GM23338 (cell line): ENCODE measurements at regions not wholly inside any gene's neighbourhood (a gene's known extent, or its start where the extent isn't known, plus 50 kb on each side); places are given as distances from the start of the nearest gene placed in this dataset.

Experiments used
- ATAC-seq: fragments of 200-7000 bp; cut with Tn5 transposase; 3 replicates; pipeline ENCODE4 v1.9.1; 2020
- DNase-seq: peaks from one replicate; pipeline ENCODE4 v3.0.0-alpha.2; 2015; ENCODE audit warnings: low spot score
- H2AFZ ChIP-seq: fragments of 200-600 bp; sonication (generic); 2 replicates; pipeline ENCODE4 v1.8.0; 2016; ENCODE audit warnings: antibody characterized with exemption, mild to moderate bottlenecking, moderate library complexity
- H3F3A ChIP-seq: fragments of 200-600 bp; sonication (generic); replicated peaks from 2 replicates; pipeline ENCODE4 v1.8.0; 2017; ENCODE audit warnings: antibody characterized with exemption, mixed run types, low read depth
- H3K27ac ChIP-seq: fragments of 200-600 bp; sonication (generic); 2 replicates; pipeline ENCODE4 v1.6.1; 2016; ENCODE audit warnings: low read depth
- H3K27me3 ChIP-seq: fragments of 200-600 bp; sonication (generic); 2 replicates; pipeline ENCODE4 v1.8.0; 2016; ENCODE audit warnings: mild to moderate bottlenecking, mixed run types, moderate library complexity; ENCODE audit not compliant: insufficient read depth
- H3K36me3 ChIP-seq: fragments of 200-600 bp; sonication (generic); 2 replicates; pipeline ENCODE4 v1.8.0; 2016; ENCODE audit warnings: mild to moderate bottlenecking; ENCODE audit not compliant: insufficient read depth
- H3K4me1 ChIP-seq: fragments of 200-600 bp; sonication (generic); 2 replicates; pipeline ENCODE4 v1.8.0; 2016; ENCODE audit warnings: mild to moderate bottlenecking, moderate library complexity; ENCODE audit not compliant: insufficient read depth
- H3K4me2 ChIP-seq: fragments of 200-600 bp; sonication (generic); 2 replicates; pipeline ENCODE4 v1.7.1; 2017; ENCODE audit warnings: mixed run types
- H3K4me3 ChIP-seq: fragments of 200-600 bp; sonication (generic); 2 replicates; pipeline ENCODE4 v1.6.1; 2016; ENCODE audit warnings: mixed run types
- H3K79me2 ChIP-seq: fragments of 200-600 bp; sonication (generic); replicated peaks from 2 replicates; pipeline ENCODE4 v1.8.0; 2017; ENCODE audit warnings: mild to moderate bottlenecking; ENCODE audit not compliant: insufficient read depth
- H3K9me2 ChIP-seq: fragments of 200-600 bp; sonication (generic); 2 replicates; pipeline ENCODE4 v1.8.0; 2017; ENCODE audit not compliant: insufficient read depth
- H4K20me1 ChIP-seq: fragments of 200-600 bp; sonication (generic); replicated peaks from 2 replicates; pipeline ENCODE4 v1.8.0; 2017; ENCODE audit warnings: mild to moderate bottlenecking; ENCODE audit not compliant: insufficient read depth
- H3K27ac Mint-ChIP-seq: 2 replicates; pipeline ENCODE4 v1.8.0; 2020; ENCODE audit warnings: inconsistent platforms, mild to moderate bottlenecking, moderate library complexity, mixed read lengths
- H3K27me3 Mint-ChIP-seq: 3 replicates; pipeline ENCODE4 v1.8.0; 2022; ENCODE audit warnings: low read depth, mild to moderate bottlenecking, moderate library complexity, mixed read lengths, inconsistent platforms; ENCODE audit not compliant: insufficient read depth, poor library complexity
- H3K36me3 Mint-ChIP-seq: 3 replicates; pipeline ENCODE4 v1.8.0; 2021; ENCODE audit warnings: low read depth, mild to moderate bottlenecking, inconsistent platforms, moderate library complexity, mixed read lengths
- H3K4me1 Mint-ChIP-seq: 3 replicates; pipeline ENCODE4 v1.8.0; 2020; ENCODE audit warnings: mild to moderate bottlenecking, inconsistent platforms, mixed read lengths
- H3K4me3 Mint-ChIP-seq: 3 replicates; pipeline ENCODE4 v1.8.0; 2021; ENCODE audit warnings: moderate library complexity, mild to moderate bottlenecking, inconsistent platforms, mixed read lengths
- H3K9me3 Mint-ChIP-seq: 3 replicates; pipeline ENCODE4 v1.8.0; 2020; ENCODE audit warnings: moderate library complexity, mild to moderate bottlenecking, inconsistent platforms, mixed read lengths
- CREB1 ChIP-seq: fragments of 250-450 bp; sonication (Bioruptor Pico); IDR thresholded peaks from 2 replicates; pipeline ENCODE4 v1.5.0; 2020; ENCODE audit warnings: low read depth, mild to moderate bottlenecking, moderate library complexity
- CTCF ChIP-seq, 2 experiments: fragments of 200-600 bp in 1 of 2; sonication (generic) in 1 of 2; conservative IDR thresholded peaks; 2 replicates each; pipeline versions ENCODE4 v1.5.1 to v1.6.1; 2016 to 2017; ENCODE audit warnings: antibody characterized with exemption in 2 of 2, low read depth in 2 of 2, mild to moderate bottlenecking in 2 of 2, moderate library complexity in 1 of 2
- ETS1 ChIP-seq: IDR thresholded peaks from 2 replicates; pipeline ENCODE4 v1.6.1; 2016; ENCODE audit warnings: antibody characterized with exemption
- EZH2 ChIP-seq: fragments of 200-600 bp; sonication (generic); IDR thresholded peaks from one replicate; pipeline ENCODE4 v1.8.0; 2017; ENCODE audit warnings: antibody characterized with exemption, mild to moderate bottlenecking, low read depth; ENCODE audit not compliant: unreplicated experiment
- JUNB ChIP-seq: IDR thresholded peaks from one replicate; pipeline ENCODE4 v1.6.1; 2016; ENCODE audit warnings: antibody characterized with exemption; ENCODE audit not compliant: unreplicated experiment
- NANOG ChIP-seq: IDR thresholded peaks from 2 replicates; pipeline ENCODE4 v1.6.1; 2016; ENCODE audit warnings: antibody characterized with exemption, borderline replicate concordance
- POLR2AphosphoS5 ChIP-seq: IDR thresholded peaks from 2 replicates; pipeline ENCODE4 v1.6.1; 2016; ENCODE audit warnings: antibody characterized with exemption, low read depth
- ZNF114 ChIP-seq: fragments of 250-450 bp; sonication (Bioruptor Pico); IDR thresholded peaks from 2 replicates; pipeline ENCODE4 v1.5.0; 2020; ENCODE audit warnings: mild to moderate bottlenecking, moderate library complexity
- ZNF331 ChIP-seq: fragments of 250-450 bp; sonication (Bioruptor Pico); IDR thresholded peaks from 2 replicates; pipeline ENCODE4 v1.5.0; 2020; ENCODE audit warnings: low read depth, mild to moderate bottlenecking, moderate library complexity
- TF ChIP-seq, protein P1 (sequence below): fragments of 250-450 bp; sonication (Bioruptor Pico); IDR thresholded peaks from 2 replicates; pipeline ENCODE4 v1.5.0; 2020; ENCODE audit warnings: mild to moderate bottlenecking, moderate library complexity

DNA sequence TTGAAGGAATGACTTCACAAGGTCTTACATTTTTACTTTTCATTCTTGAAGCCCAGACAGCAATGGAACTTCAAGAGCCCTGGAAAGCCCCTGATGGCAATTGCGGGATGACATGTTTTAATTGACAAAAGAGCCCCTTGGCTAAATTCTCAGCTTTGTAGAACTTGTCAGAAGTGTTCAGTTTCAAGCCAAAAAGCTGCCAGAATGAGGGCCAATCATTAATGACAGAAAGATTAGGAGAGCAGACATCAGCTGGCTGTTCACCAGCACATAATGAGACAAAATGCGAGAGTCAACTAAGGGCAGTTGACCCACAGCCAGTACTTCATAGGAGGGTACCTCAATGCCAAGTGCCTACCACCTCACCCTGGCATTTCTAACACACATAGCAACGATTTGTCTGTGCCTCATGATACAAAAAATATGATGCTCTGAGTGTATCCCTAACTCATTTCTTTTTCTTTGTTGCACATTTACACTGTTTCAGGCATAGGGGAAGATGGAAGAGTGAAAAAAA lies 243.1 kb downstream of the MYLK4 start (continued):
- no peak for TF ChIP-seq CTCF (conservative IDR thresholded peaks at IDR 0.05; ENCODE audit: low read depth in 2 of 2)

DNA sequence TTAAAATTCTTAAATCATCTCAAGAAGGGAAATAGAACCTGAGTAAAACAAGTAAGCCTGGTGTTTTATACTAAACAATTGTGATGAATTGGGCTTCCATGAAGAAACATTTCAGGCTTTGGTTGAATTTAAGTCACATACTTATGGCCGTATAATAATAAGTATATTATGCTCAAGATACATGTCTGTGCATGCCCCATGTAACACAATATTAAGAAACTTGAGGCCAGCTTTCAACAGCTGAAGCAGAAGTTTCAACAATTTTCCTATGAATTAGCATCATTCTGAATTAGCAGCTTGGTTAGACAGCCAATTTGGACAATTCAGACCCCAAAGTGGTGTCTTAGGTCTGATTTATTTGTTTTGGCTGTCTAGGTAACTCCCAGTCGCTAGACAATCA lies 243.7 kb downstream of the MYLK4 start:
- ATAC-seq: no peak
- H3K4me2 ChIP-seq: no peak overlapping the region
- peaks cover 6% of the 10 kb centered on the region for H3K4me1 Mint-ChIP-seq
- no peaks in the 10 kb centered on the region for H3F3A ChIP-seq
- no peak for DNase-seq
- H3K9me2 ChIP-seq: peaks cover 9% of the 10 kb centered on the region; the same call in 1 of the 2 replicates
- H3K4me1 ChIP-seq: no peaks in the 10 kb centered on the region
- H3K79me2 ChIP-seq: no peaks in the 10 kb centered on the region
- no peaks in the 10 kb centered on the region for H3K36me3 Mint-ChIP-seq
- peak overlapping the region; percentile 29; the same call in 1 of the 2 replicates for H2AFZ ChIP-seq
- H3K4me3 ChIP-seq: no peak overlapping the region
- H3K36me3 ChIP-seq: no peaks in the 10 kb centered on the region
- no peaks in the 10 kb centered on the region for H4K20me1 ChIP-seq
- no peaks in the 10 kb centered on the region for H3K27me3 ChIP-seq
- no peak overlapping the region for H3K27ac ChIP-seq
- H3K27ac Mint-ChIP-seq: no peak overlapping the region
- peaks cover 6% of the 10 kb centered on the region for H3K27me3 Mint-ChIP-seq
- H3K4me3 Mint-ChIP-seq: no peak overlapping the region
- H3K9me3 Mint-ChIP-seq: peaks cover 4% of the 10 kb centered on the region; the same call in 1 of the 3 replicates
- TF ChIP-seq CTCF (conservative IDR thresholded peaks at IDR 0.05; ENCODE audit: low read depth in 2 of 2) (no peak), ZNF114 (CRISPR knock-in tag) (no peak), ZNF331 (no peak), POLR2AphosphoS5 (no peak), CREB1 (CRISPR knock-in tag) (no peak), JUNB (no peak), NANOG (no peak), ETS1 (no peak), EZH2 (no peak)
- TF ChIP-seq, protein P1, sequence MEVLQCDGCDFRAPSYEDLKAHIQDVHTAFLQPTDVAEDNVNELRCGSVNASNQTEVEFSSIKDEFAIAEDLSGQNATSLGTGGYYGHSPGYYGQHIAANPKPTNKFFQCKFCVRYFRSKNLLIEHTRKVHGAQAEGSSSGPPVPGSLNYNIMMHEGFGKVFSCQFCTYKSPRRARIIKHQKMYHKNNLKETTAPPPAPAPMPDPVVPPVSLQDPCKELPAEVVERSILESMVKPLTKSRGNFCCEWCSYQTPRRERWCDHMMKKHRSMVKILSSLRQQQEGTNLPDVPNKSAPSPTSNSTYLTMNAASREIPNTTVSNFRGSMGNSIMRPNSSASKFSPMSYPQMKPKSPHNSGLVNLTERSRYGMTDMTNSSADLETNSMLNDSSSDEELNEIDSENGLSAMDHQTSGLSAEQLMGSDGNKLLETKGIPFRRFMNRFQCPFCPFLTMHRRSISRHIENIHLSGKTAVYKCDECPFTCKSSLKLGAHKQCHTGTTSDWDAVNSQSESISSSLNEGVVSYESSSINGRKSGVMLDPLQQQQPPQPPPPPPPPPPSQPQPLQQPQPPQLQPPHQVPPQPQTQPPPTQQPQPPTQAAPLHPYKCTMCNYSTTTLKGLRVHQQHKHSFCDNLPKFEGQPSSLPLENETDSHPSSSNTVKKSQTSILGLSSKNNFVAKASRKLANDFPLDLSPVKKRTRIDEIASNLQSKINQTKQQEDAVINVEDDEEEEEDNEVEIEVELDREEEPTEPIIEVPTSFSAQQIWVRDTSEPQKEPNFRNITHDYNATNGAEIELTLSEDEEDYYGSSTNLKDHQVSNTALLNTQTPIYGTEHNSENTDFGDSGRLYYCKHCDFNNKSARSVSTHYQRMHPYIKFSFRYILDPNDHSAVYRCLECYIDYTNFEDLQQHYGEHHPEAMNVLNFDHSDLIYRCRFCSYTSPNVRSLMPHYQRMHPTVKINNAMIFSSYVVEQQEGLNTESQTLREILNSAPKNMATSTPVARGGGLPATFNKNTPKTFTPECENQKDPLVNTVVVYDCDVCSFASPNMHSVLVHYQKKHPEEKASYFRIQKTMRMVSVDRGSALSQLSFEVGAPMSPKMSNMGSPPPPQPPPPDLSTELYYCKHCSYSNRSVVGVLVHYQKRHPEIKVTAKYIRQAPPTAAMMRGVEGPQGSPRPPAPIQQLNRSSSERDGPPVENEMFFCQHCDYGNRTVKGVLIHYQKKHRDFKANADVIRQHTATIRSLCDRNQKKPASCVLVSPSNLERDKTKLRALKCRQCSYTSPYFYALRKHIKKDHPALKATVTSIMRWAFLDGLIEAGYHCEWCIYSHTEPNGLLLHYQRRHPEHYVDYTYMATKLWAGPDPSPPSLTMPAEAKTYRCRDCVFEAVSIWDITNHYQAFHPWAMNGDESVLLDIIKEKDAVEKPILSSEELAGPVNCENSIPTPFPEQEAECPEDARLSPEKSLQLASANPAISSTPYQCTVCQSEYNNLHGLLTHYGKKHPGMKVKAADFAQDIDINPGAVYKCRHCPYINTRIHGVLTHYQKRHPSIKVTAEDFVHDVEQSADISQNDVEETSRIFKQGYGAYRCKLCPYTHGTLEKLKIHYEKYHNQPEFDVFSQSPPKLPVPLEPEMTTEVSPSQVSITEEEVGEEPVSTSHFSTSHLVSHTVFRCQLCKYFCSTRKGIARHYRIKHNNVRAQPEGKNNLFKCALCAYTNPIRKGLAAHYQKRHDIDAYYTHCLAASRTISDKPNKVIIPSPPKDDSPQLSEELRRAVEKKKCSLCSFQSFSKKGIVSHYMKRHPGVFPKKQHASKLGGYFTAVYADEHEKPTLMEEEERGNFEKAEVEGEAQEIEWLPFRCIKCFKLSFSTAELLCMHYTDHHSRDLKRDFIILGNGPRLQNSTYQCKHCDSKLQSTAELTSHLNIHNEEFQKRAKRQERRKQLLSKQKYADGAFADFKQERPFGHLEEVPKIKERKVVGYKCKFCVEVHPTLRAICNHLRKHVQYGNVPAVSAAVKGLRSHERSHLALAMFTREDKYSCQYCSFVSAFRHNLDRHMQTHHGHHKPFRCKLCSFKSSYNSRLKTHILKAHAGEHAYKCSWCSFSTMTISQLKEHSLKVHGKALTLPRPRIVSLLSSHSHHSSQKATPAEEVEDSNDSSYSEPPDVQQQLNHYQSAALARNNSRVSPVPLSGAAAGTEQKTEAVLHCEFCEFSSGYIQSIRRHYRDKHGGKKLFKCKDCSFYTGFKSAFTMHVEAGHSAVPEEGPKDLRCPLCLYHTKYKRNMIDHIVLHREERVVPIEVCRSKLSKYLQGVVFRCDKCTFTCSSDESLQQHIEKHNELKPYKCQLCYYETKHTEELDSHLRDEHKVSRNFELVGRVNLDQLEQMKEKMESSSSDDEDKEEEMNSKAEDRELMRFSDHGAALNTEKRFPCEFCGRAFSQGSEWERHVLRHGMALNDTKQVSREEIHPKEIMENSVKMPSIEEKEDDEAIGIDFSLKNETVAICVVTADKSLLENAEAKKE (CRISPR knock-in tag): no peak
